C4-2B (cell line): ENCODE measurements at regions not wholly inside any gene's neighbourhood (a gene's known extent, or its start where the extent isn't known, plus 50 kb on each side); places are given as distances from the start of the nearest gene placed in this dataset.

ENCODE experiments used
- ZFX ChIP-seq: fragments of 450-650 bp; IDR thresholded peaks from 2 replicates; pipeline ENCODE4 v1.6.1; 2017
- TF ChIP-seq, protein P1 (sequence below): fragments of 450-650 bp; conservative IDR thresholded peaks from 2 replicates; pipeline ENCODE4 v1.5.1; 2017; ENCODE audit warnings: mild to moderate bottlenecking

DNA sequence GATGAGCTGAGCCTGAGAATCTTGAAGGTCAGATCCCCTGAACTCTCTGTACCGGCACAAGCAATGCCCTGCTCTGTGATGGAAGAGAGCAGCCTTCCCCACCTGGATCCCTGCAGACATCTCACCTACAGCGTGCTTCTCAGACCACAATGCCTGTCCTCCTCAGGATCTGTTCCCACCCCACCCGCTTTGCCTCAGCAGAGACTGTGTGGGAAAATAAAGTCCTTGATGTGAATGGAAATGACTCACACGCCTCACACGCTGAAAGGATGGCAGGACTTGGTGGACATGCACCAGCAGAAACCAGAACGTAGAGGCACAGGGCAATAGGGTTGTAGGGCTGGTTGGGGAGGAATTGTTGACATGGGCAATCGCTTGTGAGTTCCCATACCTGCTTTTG, 117.9 kb upstream of the POU3F3 start:
- TF ChIP-seq, protein P1, sequence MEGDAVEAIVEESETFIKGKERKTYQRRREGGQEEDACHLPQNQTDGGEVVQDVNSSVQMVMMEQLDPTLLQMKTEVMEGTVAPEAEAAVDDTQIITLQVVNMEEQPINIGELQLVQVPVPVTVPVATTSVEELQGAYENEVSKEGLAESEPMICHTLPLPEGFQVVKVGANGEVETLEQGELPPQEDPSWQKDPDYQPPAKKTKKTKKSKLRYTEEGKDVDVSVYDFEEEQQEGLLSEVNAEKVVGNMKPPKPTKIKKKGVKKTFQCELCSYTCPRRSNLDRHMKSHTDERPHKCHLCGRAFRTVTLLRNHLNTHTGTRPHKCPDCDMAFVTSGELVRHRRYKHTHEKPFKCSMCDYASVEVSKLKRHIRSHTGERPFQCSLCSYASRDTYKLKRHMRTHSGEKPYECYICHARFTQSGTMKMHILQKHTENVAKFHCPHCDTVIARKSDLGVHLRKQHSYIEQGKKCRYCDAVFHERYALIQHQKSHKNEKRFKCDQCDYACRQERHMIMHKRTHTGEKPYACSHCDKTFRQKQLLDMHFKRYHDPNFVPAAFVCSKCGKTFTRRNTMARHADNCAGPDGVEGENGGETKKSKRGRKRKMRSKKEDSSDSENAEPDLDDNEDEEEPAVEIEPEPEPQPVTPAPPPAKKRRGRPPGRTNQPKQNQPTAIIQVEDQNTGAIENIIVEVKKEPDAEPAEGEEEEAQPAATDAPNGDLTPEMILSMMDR = no peak
- TF ChIP-seq ZFX = no peak
